SK-N-SH (cell line): ENCODE measurements at regions not wholly inside any gene's neighbourhood (a gene's known extent, or its start where the extent isn't known, plus 50 kb on each side); places are given as distances from the start of the nearest gene placed in this dataset.

ENCODE experiments used
- CTCF ChIA-PET: fragments of 300-600, 350-600 bp; formaldehyde crosslinking; extraction: SDS; loops from one replicate; lab custom pipeline; 2021; lab: Yijun Ruan, JAX
- POLR2A ChIA-PET: fragments of 350-600 bp; sonication (Branson Sonifier 250); formaldehyde crosslinking; extraction: SDS; loops from one replicate; lab custom pipeline; 2020; ENCODE audit warnings: antibody characterized with exemption, inconsistent platforms; lab: Yijun Ruan, JAX
- DNase-seq: peaks from one replicate; pipeline ENCODE4 v3.0.0; 2012
- H2AFZ ChIP-seq: fragments of 200-600 bp; sonication (generic); 2 replicates; pipeline ENCODE4 v1.8.1; 2016; ENCODE audit warnings: antibody characterized with exemption, mild to moderate bottlenecking, low read depth
- H3F3A ChIP-seq: fragments of 200-600 bp; sonication (generic); replicated peaks from 2 replicates; pipeline ENCODE3; 2016; ENCODE audit warnings: antibody characterized with exemption, mild to moderate bottlenecking; ENCODE audit not compliant: insufficient read depth
- H3K27ac ChIP-seq, 2 experiments: fragments of 200-500 bp in 1 of 2; fragments of 200-600 bp in 1 of 2; sonication (Bioruptor generic) in 1 of 2; sonication (generic), shearing (Covaris generic) in 1 of 2; 2 replicates each; pipeline versions ENCODE4 v1.5.1 to v1.6.1; 2014 to 2016; ENCODE audit warnings: low read depth in 2 of 2, inconsistent platforms in 1 of 2, low read length in 1 of 2, mild to moderate bottlenecking in 1 of 2, mixed read lengths in 1 of 2
- H3K27me3 ChIP-seq: fragments of 200-600 bp; sonication (generic), shearing (Covaris generic); 2 replicates; pipeline ENCODE4 v1.6.1; 2016; ENCODE audit warnings: mixed run types; ENCODE audit not compliant: insufficient read depth
- H3K36me3 ChIP-seq, 2 experiments: fragments of 200-500 bp in 1 of 2; fragments of 200-600 bp in 1 of 2; sonication (Bioruptor generic) in 1 of 2; sonication (generic) in 1 of 2; replicated peaks in 1 of 2; 2 replicates each; pipeline versions ENCODE3 to v1.5.1; 2014 to 2016; ENCODE audit warnings: low read length in 1 of 2, mild to moderate bottlenecking in 1 of 2; ENCODE audit not compliant: insufficient read depth in 2 of 2, control insufficient read depth in 1 of 2
- H3K4me1 ChIP-seq, 2 experiments: fragments of 200-500 bp in 1 of 2; fragments of 200-600 bp in 1 of 2; sonication (Bioruptor generic) in 1 of 2; sonication (generic), shearing (Covaris generic) in 1 of 2; 2 replicates each; pipeline versions ENCODE4 v1.5.1 to v1.6.1; 2014 to 2016; ENCODE audit warnings: low read depth in 1 of 2, low read length in 1 of 2, mixed run types in 1 of 2; ENCODE audit not compliant: insufficient read depth in 2 of 2, control insufficient read depth in 1 of 2
- H3K4me2 ChIP-seq: fragments of 200-600 bp; sonication (generic), shearing (Covaris generic); 2 replicates; pipeline ENCODE4 v1.6.1; 2017; ENCODE audit warnings: mixed run types
- H3K4me3 ChIP-seq, 2 experiments: fragments of 200-500 bp in 1 of 2; fragments of 200-600 bp in 1 of 2; sonication (Bioruptor generic) in 1 of 2; sonication (generic), shearing (Covaris generic) in 1 of 2; 2 replicates each; pipeline versions ENCODE4 v1.5.1 to v1.8.1; 2014 to 2016; ENCODE audit warnings: low read depth in 2 of 2, inconsistent platforms in 1 of 2, low read length in 1 of 2, mild to moderate bottlenecking in 1 of 2, mixed read lengths in 1 of 2, moderate library complexity in 1 of 2
- H3K79me2 ChIP-seq: fragments of 200-600 bp; sonication (generic); 2 replicates; pipeline ENCODE4 v1.8.1; 2017; ENCODE audit warnings: mild to moderate bottlenecking; ENCODE audit not compliant: insufficient read depth
- H3K9ac ChIP-seq: fragments of 200-600 bp; sonication (generic); 2 replicates; pipeline ENCODE4 v1.6.1; 2017; ENCODE audit warnings: mixed run types
- H3K9me2 ChIP-seq: fragments of 200-600 bp; sonication (generic); 2 replicates; pipeline ENCODE4 v1.6.1; 2017; ENCODE audit warnings: mixed run types
- H3K9me3 ChIP-seq: fragments of 200-600 bp; sonication (generic); 2 replicates; pipeline ENCODE4 v1.6.1; 2017; ENCODE audit warnings: mixed run types, mild to moderate bottlenecking, moderate library complexity
- H4K20me1 ChIP-seq: fragments of 200-600 bp; sonication (generic); 2 replicates; pipeline ENCODE4 v1.6.1; 2017; ENCODE audit warnings: mild to moderate bottlenecking, mixed run types; ENCODE audit not compliant: insufficient read depth
- CHD2 ChIP-seq: fragments of 150-350 bp; IDR thresholded peaks from 2 replicates; pipeline ENCODE4 v1.6.1; 2018; ENCODE audit warnings: low read length; ENCODE audit not compliant: partially characterized antibody
- EP300 ChIP-seq, 2 experiments: IDR thresholded peaks; 2 replicates each; pipeline versions ENCODE4 v1.4.0 to v1.6.1; 2012; ENCODE audit warnings: borderline replicate concordance in 1 of 2, low read depth in 1 of 2, low read length in 1 of 2
- EZH2phosphoT487 ChIP-seq: fragments of 200-600 bp; sonication (generic); IDR thresholded peaks from 2 replicates; pipeline ENCODE4 v1.6.1; 2017; ENCODE audit warnings: low read depth, mixed run types, mild to moderate bottlenecking, antibody characterized with exemption, moderate library complexity, borderline replicate concordance
- FOSL2 ChIP-seq: IDR thresholded peaks from 2 replicates; pipeline ENCODE4 v1.4.0; 2012; ENCODE audit warnings: low read depth, mild to moderate bottlenecking, moderate library complexity, borderline replicate concordance
- MXI1 ChIP-seq: IDR thresholded peaks from 2 replicates; pipeline ENCODE4 v1.6.1; 2012; ENCODE audit warnings: mild to moderate bottlenecking, low read depth, low read length, improper control_type of control experiment
- NFIC ChIP-seq: IDR thresholded peaks from 2 replicates; pipeline ENCODE4 v1.4.0; 2012; ENCODE audit warnings: borderline replicate concordance
- NRF1 ChIP-seq: IDR thresholded peaks from 2 replicates; pipeline ENCODE4 v1.6.1; 2012; ENCODE audit warnings: low read depth, mild to moderate bottlenecking, low read length
- POLR2AphosphoS5 ChIP-seq: IDR thresholded peaks from 2 replicates; pipeline ENCODE4 v1.6.1; 2012; ENCODE audit warnings: low read depth, low read length
- RAD21 ChIP-seq: IDR thresholded peaks from 2 replicates; pipeline ENCODE4 v1.6.1; 2012; ENCODE audit warnings: mild to moderate bottlenecking, low read length
- RCOR1 ChIP-seq: fragments of 150-350 bp; IDR thresholded peaks from 2 replicates; pipeline ENCODE4 v1.6.1; 2017; ENCODE audit warnings: antibody characterized with exemption, low read length
- SIN3A ChIP-seq: IDR thresholded peaks from 2 replicates; pipeline ENCODE4 v1.6.1; 2012; ENCODE audit warnings: low read depth, mild to moderate bottlenecking, low read length, moderate library complexity, borderline replicate concordance
- SMC3 ChIP-seq: IDR thresholded peaks from 2 replicates; pipeline ENCODE4 v1.6.1; 2012; ENCODE audit warnings: low read depth, low read length, improper control_type of control experiment
- TF ChIP-seq, protein P1 (sequence below): fragments of 150-350 bp; IDR thresholded peaks from 2 replicates; pipeline ENCODE4 v1.6.1; 2017; ENCODE audit warnings: antibody characterized with exemption, low read length, low read depth, borderline replicate concordance
- TF ChIP-seq, protein P2 (sequence below): fragments of 150-350 bp; IDR thresholded peaks from 2 replicates; pipeline ENCODE4 v1.6.1; 2016; ENCODE audit warnings: mild to moderate bottlenecking, low read depth, low read length
- TF ChIP-seq, protein P3 (sequence below): fragments of 200-600 bp; sonication (generic); IDR thresholded peaks from 2 replicates; pipeline ENCODE4 v1.6.1; 2017; ENCODE audit warnings: antibody characterized with exemption, mild to moderate bottlenecking, moderate library complexity
- TF ChIP-seq, protein P4 (sequence below): IDR thresholded peaks from 2 replicates; pipeline ENCODE4 v1.4.0; 2012; ENCODE audit warnings: low read depth, borderline replicate concordance
- TF ChIP-seq, protein P5 (sequence below): IDR thresholded peaks from 2 replicates; pipeline ENCODE4 v1.6.1; 2012; ENCODE audit warnings: mild to moderate bottlenecking, low read depth, low read length, moderate library complexity
- TF ChIP-seq, protein P6 (sequence below): IDR thresholded peaks from 2 replicates; pipeline ENCODE4 v1.4.0; 2012; ENCODE audit warnings: low read depth, borderline replicate concordance

DNA sequence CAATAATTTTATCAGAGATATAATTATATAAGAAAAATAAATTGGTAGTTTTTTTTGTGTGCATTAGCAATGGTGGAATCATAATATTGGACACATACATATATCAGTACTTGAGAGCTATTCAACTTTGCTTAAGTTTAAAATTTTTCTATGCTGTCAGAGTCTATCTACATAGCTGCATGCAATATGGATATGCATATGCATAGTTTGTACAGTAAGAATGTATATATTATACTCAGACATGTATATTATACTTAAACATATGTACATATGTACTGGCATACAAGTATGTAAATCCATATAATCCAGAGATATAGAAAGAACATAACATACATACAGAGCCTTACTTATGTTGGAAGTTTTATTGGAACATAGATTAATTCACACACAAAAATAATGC is 1043.2 kb downstream of the EFNB2 start:
- H3K4me3 ChIP-seq = no peak overlapping the region
- no peaks in the 10 kb centered on the region for H3K9me2 ChIP-seq
- no peak overlapping the region for H2AFZ ChIP-seq
- no peaks in the 10 kb centered on the region for H3K4me1 ChIP-seq
- DNase-seq = no peak
- H3F3A ChIP-seq = no peaks in the 10 kb centered on the region
- no peaks in the 10 kb centered on the region for H3K79me2 ChIP-seq
- POLR2A ChIA-PET = no interaction called here
- TF ChIP-seq CHD2 (no peak), NFIC (no peak), RCOR1 (no peak), EP300 (IDR thresholded peaks at IDR 0.05; ENCODE audit: borderline replicate concordance in 1 of 2, low read depth in 1 of 2, low read length in 1 of 2) (no peak), SMC3 (no peak), FOSL2 (no peak), EZH2phosphoT487 (no peak), POLR2AphosphoS5 (no peak), MXI1 (no peak), RAD21 (no peak), NRF1 (no peak), SIN3A (no peak)
- TF ChIP-seq, protein P1, sequence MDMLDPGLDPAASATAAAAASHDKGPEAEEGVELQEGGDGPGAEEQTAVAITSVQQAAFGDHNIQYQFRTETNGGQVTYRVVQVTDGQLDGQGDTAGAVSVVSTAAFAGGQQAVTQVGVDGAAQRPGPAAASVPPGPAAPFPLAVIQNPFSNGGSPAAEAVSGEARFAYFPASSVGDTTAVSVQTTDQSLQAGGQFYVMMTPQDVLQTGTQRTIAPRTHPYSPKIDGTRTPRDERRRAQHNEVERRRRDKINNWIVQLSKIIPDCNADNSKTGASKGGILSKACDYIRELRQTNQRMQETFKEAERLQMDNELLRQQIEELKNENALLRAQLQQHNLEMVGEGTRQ = no peak
- TF ChIP-seq, protein P2, sequence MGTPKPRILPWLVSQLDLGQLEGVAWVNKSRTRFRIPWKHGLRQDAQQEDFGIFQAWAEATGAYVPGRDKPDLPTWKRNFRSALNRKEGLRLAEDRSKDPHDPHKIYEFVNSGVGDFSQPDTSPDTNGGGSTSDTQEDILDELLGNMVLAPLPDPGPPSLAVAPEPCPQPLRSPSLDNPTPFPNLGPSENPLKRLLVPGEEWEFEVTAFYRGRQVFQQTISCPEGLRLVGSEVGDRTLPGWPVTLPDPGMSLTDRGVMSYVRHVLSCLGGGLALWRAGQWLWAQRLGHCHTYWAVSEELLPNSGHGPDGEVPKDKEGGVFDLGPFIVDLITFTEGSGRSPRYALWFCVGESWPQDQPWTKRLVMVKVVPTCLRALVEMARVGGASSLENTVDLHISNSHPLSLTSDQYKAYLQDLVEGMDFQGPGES = no peak
- TF ChIP-seq, protein P3, sequence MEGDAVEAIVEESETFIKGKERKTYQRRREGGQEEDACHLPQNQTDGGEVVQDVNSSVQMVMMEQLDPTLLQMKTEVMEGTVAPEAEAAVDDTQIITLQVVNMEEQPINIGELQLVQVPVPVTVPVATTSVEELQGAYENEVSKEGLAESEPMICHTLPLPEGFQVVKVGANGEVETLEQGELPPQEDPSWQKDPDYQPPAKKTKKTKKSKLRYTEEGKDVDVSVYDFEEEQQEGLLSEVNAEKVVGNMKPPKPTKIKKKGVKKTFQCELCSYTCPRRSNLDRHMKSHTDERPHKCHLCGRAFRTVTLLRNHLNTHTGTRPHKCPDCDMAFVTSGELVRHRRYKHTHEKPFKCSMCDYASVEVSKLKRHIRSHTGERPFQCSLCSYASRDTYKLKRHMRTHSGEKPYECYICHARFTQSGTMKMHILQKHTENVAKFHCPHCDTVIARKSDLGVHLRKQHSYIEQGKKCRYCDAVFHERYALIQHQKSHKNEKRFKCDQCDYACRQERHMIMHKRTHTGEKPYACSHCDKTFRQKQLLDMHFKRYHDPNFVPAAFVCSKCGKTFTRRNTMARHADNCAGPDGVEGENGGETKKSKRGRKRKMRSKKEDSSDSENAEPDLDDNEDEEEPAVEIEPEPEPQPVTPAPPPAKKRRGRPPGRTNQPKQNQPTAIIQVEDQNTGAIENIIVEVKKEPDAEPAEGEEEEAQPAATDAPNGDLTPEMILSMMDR = no peak
- TF ChIP-seq, protein P4, sequence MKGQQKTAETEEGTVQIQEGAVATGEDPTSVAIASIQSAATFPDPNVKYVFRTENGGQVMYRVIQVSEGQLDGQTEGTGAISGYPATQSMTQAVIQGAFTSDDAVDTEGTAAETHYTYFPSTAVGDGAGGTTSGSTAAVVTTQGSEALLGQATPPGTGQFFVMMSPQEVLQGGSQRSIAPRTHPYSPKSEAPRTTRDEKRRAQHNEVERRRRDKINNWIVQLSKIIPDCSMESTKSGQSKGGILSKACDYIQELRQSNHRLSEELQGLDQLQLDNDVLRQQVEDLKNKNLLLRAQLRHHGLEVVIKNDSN = no peak
- TF ChIP-seq, protein P5, sequence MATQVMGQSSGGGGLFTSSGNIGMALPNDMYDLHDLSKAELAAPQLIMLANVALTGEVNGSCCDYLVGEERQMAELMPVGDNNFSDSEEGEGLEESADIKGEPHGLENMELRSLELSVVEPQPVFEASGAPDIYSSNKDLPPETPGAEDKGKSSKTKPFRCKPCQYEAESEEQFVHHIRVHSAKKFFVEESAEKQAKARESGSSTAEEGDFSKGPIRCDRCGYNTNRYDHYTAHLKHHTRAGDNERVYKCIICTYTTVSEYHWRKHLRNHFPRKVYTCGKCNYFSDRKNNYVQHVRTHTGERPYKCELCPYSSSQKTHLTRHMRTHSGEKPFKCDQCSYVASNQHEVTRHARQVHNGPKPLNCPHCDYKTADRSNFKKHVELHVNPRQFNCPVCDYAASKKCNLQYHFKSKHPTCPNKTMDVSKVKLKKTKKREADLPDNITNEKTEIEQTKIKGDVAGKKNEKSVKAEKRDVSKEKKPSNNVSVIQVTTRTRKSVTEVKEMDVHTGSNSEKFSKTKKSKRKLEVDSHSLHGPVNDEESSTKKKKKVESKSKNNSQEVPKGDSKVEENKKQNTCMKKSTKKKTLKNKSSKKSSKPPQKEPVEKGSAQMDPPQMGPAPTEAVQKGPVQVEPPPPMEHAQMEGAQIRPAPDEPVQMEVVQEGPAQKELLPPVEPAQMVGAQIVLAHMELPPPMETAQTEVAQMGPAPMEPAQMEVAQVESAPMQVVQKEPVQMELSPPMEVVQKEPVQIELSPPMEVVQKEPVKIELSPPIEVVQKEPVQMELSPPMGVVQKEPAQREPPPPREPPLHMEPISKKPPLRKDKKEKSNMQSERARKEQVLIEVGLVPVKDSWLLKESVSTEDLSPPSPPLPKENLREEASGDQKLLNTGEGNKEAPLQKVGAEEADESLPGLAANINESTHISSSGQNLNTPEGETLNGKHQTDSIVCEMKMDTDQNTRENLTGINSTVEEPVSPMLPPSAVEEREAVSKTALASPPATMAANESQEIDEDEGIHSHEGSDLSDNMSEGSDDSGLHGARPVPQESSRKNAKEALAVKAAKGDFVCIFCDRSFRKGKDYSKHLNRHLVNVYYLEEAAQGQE = no peak
- TF ChIP-seq, protein P6, sequence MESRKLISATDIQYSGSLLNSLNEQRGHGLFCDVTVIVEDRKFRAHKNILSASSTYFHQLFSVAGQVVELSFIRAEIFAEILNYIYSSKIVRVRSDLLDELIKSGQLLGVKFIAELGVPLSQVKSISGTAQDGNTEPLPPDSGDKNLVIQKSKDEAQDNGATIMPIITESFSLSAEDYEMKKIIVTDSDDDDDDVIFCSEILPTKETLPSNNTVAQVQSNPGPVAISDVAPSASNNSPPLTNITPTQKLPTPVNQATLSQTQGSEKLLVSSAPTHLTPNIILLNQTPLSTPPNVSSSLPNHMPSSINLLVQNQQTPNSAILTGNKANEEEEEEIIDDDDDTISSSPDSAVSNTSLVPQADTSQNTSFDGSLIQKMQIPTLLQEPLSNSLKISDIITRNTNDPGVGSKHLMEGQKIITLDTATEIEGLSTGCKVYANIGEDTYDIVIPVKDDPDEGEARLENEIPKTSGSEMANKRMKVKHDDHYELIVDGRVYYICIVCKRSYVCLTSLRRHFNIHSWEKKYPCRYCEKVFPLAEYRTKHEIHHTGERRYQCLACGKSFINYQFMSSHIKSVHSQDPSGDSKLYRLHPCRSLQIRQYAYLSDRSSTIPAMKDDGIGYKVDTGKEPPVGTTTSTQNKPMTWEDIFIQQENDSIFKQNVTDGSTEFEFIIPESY = no peak
- H3K27me3 ChIP-seq = no peaks in the 10 kb centered on the region
- no peak overlapping the region for H3K27ac ChIP-seq
- no peak overlapping the region for H3K4me2 ChIP-seq
- no peaks in the 10 kb centered on the region for H3K36me3 ChIP-seq
- no peaks in the 10 kb centered on the region for H3K9me3 ChIP-seq
- CTCF ChIA-PET = interaction anchor here (1.0 kb wide), 1 partner anchor 18 kb away, joined by 4 read pairs; no protein-coding TSS in a partner anchor
- no peaks in the 10 kb centered on the region for H4K20me1 ChIP-seq
- H3K9ac ChIP-seq = no peak overlapping the region
